HG02610 (cell line): ENCODE measurements at regions not wholly inside any gene's neighbourhood (a gene's known extent, or its start where the extent isn't known, plus 50 kb on each side); places are given as distances from the start of the nearest gene placed in this dataset.
A peak's percentile ranks its signal among the peaks of the same experiment; 100 is the strongest.

Experiments used
- ATAC-seq: cut with Tn5 transposase; IDR thresholded peaks from one replicate; pipeline ENCODE4 v1.9.1; 2021; ENCODE audit warnings: mild to moderate bottlenecking, moderate library complexity; ENCODE audit not compliant: unreplicated experiment

GRCh38 chr3:193946945-193947344 lies 189.0 kb upstream of the HES1 start:
- no peak for ATAC-seq

DNA sequence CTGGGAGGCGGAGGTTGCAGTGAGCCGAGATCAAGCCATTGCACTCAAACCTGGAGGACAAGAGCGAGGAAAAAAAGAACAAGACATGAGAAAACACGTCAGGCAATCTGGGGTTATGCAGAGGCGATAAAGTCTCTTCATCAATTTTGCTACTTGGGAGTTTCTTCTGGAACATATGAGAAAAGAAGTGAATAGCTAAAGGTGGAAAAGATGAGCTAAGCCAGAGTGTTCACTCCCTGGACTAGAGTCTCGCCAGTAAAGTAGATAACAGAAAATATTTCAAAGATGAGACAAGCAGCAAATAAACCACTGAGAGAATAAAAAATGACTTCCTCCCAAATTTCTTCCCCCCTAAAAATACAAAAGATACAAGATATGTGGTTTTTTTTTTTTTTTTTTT lies 188.4 kb upstream of the HES1 start:
- no peak for ATAC-seq

GRCh38 chr3:193948459-193948858 lies 187.5 kb upstream of the HES1 start:
- no peak for ATAC-seq

- no peak for ATAC-seq
Measured at GRCh38 chr3:193951859-193952258, 184.1 kb upstream of the HES1 start.

DNA sequence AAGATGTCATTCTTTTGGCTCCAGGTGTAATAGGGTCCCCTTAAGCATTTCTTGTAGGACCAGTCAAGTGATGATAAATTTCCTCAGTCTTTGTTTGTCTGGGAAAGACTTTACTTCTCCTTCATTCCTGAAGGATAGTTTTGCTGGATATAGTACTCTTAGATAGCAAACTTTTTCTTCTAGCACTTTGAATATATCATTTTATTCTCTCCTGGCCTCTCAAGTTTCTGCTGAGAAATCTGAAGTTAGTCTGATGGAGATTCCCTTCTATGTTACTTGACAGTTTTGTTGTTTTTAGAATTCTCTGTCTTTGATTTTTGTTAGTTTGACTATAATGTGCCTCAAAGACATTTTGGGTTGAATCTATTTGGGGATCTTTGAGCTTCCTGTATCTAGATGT lies 181.2 kb upstream of the HES1 start:
- ATAC-seq: no peak

- no peak for ATAC-seq
Measured at GRCh38 chr3:193955719-193956118, 180.2 kb upstream of the HES1 start.

GRCh38 chr3:193959861-193960260 lies 176.1 kb upstream of the HES1 start:
- no peak for ATAC-seq

- no peak for ATAC-seq
Measured at GRCh38 chr3:193960487-193961274, 175.3 kb upstream of the HES1 start.

DNA sequence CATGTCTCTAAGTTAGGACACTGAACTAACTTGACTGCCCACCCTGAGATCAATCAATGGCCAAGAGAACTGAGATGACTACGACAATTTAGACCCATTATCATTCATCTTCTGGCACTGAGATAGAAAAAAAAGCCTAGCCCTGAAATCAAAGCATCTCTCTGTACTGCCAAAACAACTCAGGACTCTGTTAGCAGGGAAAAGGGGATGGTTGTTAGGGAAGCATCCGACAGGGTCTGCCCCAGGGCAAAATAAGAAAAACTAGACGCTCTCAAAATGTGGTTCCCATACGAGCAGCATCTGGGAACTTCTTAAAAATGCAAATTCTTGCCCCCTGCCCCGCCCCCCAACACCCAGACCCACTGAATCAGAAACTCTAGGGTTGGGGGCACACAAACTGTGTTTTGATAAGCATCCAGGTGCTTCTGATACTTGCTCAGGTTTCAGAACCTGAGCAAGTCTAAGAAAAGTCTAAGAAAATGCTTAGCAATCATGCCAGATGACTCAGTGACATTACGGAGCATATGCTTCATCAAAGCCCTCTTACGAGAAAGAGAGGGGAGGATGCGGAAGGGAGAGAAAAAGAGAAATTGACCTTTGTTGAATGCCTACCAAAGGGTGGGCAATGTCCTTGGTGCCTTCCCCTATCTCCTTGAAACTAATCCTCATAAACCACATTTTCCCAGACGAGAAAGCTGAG lies 172.8 kb upstream of the HES1 start:
- no peak for ATAC-seq

DNA sequence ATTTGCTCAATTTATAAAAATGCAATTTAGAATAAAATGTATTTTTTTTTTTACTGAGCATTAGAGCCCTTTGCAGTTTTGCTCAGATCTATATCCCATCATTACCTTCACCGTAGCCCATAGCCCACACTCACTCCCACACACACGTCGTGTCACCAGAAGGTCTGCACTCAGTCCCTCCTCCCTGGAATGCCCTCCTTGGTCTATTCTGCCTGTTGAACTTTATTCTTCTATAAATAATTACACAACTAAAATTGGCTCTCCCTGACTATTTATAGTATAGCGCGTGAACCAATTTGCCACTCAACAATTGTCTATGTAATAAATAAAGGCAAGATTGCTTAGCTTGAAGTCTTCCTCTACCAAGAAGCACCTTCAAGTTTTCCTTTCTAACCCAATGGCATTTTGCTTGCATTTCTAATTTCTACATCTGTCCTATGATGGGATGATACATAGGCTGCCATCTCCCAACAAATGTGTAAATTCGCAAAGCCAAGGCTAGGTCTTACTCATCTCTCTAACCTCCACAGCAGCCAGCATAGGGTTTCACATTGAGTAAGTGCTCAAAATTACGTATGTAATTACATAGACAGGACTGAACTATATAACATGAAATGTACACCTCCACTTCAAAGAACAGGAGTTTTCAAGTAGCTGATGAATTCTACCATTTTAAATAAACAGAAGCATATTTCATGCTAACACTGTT lies 172.0 kb upstream of the HES1 start:
- ATAC-seq: peak; percentile 96

GRCh38 chr3:193964517-193964880 lies 171.4 kb upstream of the HES1 start:
- ATAC-seq: no peak

DNA sequence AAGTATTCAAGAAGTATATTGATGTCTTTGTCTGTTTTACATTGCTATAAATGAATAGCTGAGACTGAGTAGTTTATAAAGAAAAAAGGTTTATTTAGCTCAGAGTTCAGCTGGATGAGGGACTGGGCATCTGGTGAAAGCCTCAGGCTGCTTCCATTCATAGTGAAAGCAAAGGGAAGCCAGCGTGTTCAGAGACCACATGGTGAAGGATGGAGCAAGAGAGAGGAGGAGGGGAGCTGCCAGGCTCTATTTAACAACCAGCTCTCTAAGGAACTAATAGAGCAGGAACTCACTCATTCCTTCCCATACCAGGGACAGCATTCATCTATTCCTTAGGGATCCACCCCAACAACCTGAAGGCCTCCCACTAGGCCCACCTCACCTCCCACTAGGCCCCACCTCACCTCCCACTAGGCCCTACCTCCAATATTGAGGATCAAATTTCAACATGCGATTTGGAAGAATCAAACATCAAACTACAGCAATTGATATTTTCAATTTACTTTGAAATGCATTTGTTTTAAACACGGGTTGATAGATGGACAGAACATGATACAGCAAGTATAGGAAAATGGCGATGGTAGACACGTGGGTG lies 167.5 kb upstream of the HES1 start:
- no peak for ATAC-seq

- peak; percentile 55 for ATAC-seq
Measured at GRCh38 chr3:193970131-193970772, 165.7 kb upstream of the HES1 start.

GRCh38 chr3:193970773-193971206 lies 165.2 kb upstream of the HES1 start:
- peak; percentile 18 for ATAC-seq

GRCh38 chr3:193971261-193971751 lies 164.6 kb upstream of the HES1 start:
- peak; percentile 67 for ATAC-seq

GRCh38 chr3:193971966-193972365 lies 164.0 kb upstream of the HES1 start:
- no peak for ATAC-seq

- ATAC-seq: no peak
Measured at GRCh38 chr3:193972832-193973231, 163.1 kb upstream of the HES1 start.

GRCh38 chr3:193974191-193974652 lies 161.7 kb upstream of the HES1 start:
- no peak for ATAC-seq

DNA sequence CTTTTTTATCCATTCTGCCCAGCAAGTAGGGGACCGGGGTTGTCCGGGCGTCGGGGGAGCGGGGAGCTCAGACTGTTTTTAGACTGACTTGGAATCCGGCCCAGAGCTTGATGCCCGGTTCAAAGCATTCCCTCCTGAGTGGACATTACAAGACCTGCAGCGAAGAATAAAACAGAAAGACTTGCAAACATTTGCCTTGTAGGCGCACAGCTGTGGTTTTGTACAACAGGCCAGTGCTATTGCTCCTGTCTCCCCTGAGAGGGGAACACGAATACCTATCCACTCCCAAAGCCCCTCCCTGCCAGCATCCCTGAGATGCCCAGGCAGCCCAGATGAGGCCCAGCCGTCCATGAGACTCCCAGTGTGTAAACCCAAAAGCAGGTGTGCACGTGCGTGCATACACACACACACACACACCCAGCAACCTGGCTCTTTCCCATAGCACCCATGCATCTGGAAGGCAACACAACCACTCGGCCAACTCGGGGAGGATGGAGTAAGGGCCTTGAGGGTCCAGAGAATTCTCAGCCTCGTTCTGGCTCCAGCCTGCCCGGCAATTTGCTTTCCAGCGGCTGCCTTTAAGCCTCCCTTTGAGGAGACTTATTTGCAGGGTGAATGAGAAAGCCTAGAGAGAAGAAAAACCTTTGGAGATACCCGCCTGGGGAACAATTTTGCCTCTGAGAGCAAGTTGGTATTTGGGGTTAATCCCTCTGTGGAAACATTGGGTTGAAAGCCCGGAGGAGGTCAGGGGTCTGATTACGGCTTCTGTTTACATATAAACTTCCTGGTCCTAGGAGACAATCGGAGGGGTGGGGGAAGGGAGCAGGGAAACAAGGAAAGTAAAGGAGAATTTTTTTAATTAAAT lies 161.0 kb upstream of the HES1 start:
- ATAC-seq: no peak

- no peak for ATAC-seq
Measured at GRCh38 chr3:193977622-193978021, 158.3 kb upstream of the HES1 start.
